ENCODE measurements at regions not wholly inside any gene's neighbourhood (a gene's known extent, or its start where the extent isn't known, plus 50 kb on each side); places are given as distances from the start of the nearest gene placed in this dataset.

GRCh38 chr1:116219651-116220434 lies 108.6 kb downstream of the MAB21L3 start:
- no peak for DNase-seq
- TF ChIP-seq, protein P1, sequence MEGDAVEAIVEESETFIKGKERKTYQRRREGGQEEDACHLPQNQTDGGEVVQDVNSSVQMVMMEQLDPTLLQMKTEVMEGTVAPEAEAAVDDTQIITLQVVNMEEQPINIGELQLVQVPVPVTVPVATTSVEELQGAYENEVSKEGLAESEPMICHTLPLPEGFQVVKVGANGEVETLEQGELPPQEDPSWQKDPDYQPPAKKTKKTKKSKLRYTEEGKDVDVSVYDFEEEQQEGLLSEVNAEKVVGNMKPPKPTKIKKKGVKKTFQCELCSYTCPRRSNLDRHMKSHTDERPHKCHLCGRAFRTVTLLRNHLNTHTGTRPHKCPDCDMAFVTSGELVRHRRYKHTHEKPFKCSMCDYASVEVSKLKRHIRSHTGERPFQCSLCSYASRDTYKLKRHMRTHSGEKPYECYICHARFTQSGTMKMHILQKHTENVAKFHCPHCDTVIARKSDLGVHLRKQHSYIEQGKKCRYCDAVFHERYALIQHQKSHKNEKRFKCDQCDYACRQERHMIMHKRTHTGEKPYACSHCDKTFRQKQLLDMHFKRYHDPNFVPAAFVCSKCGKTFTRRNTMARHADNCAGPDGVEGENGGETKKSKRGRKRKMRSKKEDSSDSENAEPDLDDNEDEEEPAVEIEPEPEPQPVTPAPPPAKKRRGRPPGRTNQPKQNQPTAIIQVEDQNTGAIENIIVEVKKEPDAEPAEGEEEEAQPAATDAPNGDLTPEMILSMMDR (IDR thresholded peaks at IDR 0.05; ENCODE audit: partially characterized antibody, unreplicated experiment) = no peak
- Mint-ChIP-seq H3K27ac (ENCODE audit: unreplicated experiment) (no peak overlapping the region), H3K4me3 (ENCODE audit: unreplicated experiment) (no peak overlapping the region), H3K9me3 (ENCODE audit: unreplicated experiment) (no peaks in the 10 kb centered on the region), H3K27me3 (ENCODE audit: unreplicated experiment) (peaks cover under 1% of the 10 kb centered on the region), H3K36me3 (ENCODE audit: unreplicated experiment) (no peaks in the 10 kb centered on the region), H3K4me1 (ENCODE audit: low read depth, unreplicated experiment) (no peaks in the 10 kb centered on the region)

DNA sequence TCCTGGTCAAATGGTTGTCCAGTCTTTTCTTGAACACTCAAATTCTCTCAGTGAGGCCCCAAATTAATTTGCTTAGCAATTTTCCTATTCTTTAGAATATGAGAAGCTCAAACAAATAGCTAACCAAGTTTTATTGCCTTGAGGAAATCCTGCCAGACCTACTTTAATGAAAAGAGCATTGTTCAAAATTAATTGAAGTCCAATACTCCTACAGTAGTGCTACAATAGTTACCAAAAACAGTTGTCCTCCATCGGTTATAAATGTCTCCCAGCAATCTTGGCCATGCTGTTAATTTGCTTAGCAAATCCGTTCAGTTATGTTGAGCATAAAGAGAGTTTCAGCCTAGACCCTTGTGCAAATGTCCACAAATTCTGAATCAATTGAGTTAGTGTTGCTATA lies 112.9 kb downstream of the MAB21L3 start:
- H3K36me3 Mint-ChIP-seq (ENCODE audit: unreplicated experiment) = no peaks in the 10 kb centered on the region
- no peak overlapping the region for H3K27ac Mint-ChIP-seq (ENCODE audit: unreplicated experiment)
- no peak overlapping the region for H3K4me3 Mint-ChIP-seq (ENCODE audit: unreplicated experiment)
- H3K4me1 Mint-ChIP-seq (ENCODE audit: low read depth, unreplicated experiment) = peaks cover 3% of the 10 kb centered on the region
- TF ChIP-seq, protein P1 (IDR thresholded peaks at IDR 0.05; ENCODE audit: partially characterized antibody, unreplicated experiment) = no peak
- no peak for DNase-seq
- H3K9me3 Mint-ChIP-seq (ENCODE audit: unreplicated experiment) = peaks cover 2% of the 10 kb centered on the region
- H3K27me3 Mint-ChIP-seq (ENCODE audit: unreplicated experiment) = peaks cover 6% of the 10 kb centered on the region

DNA sequence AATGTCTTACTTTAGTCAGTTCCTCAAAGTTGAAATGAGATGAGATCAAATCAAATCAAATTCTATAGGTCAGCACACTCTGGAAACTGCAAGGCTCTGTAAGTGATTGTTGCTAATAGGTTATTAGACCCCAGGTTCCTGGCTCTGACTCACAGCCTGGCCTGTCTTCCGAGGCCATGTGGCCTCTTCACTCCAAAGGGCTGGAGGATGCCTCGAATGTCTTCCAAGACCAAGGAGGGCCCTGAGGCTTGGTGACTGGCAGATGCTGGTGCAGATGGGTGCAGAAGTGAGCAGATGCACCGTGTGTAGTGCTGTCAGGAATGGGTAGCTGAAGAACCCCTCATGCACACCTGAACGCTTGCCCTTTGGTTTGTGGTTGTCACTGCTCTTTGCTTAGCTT lies 113.4 kb downstream of the MAB21L3 start:
- H3K4me3 Mint-ChIP-seq (ENCODE audit: unreplicated experiment) = no peak overlapping the region
- peaks cover 2% of the 10 kb centered on the region for H3K9me3 Mint-ChIP-seq (ENCODE audit: unreplicated experiment)
- peaks cover 6% of the 10 kb centered on the region for H3K27me3 Mint-ChIP-seq (ENCODE audit: unreplicated experiment)
- TF ChIP-seq, protein P1 (IDR thresholded peaks at IDR 0.05; ENCODE audit: partially characterized antibody, unreplicated experiment) = no peak
- DNase-seq = no peak
- peaks cover 3% of the 10 kb centered on the region for H3K4me1 Mint-ChIP-seq (ENCODE audit: low read depth, unreplicated experiment)
- no peaks in the 10 kb centered on the region for H3K36me3 Mint-ChIP-seq (ENCODE audit: unreplicated experiment)
- H3K27ac Mint-ChIP-seq (ENCODE audit: unreplicated experiment) = no peak overlapping the region

- Mint-ChIP-seq H3K9me3 (ENCODE audit: unreplicated experiment) (peaks cover 2% of the 10 kb centered on the region), H3K27me3 (ENCODE audit: unreplicated experiment) (peaks cover 6% of the 10 kb centered on the region), H3K36me3 (ENCODE audit: unreplicated experiment) (no peaks in the 10 kb centered on the region), H3K27ac (ENCODE audit: unreplicated experiment) (no peak overlapping the region), H3K4me3 (ENCODE audit: unreplicated experiment) (no peak overlapping the region), H3K4me1 (ENCODE audit: low read depth, unreplicated experiment) (peaks cover 3% of the 10 kb centered on the region)
- TF ChIP-seq, protein P1 (IDR thresholded peaks at IDR 0.05; ENCODE audit: partially characterized antibody, unreplicated experiment) = no peak
- DNase-seq = no peak
Observed at GRCh38 chr1:116226017-116226416, 114.8 kb downstream of the MAB21L3 start.

- Mint-ChIP-seq H3K27me3 (ENCODE audit: unreplicated experiment) (peaks cover 9% of the 10 kb centered on the region), H3K4me1 (ENCODE audit: low read depth, unreplicated experiment) (peaks cover 7% of the 10 kb centered on the region), H3K4me3 (ENCODE audit: unreplicated experiment) (no peak overlapping the region), H3K27ac (ENCODE audit: unreplicated experiment) (no peak overlapping the region), H3K36me3 (ENCODE audit: unreplicated experiment) (no peaks in the 10 kb centered on the region), H3K9me3 (ENCODE audit: unreplicated experiment) (peaks cover 4% of the 10 kb centered on the region)
- TF ChIP-seq, protein P1 (IDR thresholded peaks at IDR 0.05; ENCODE audit: partially characterized antibody, unreplicated experiment) = no peak
- DNase-seq = no peak
Observed at GRCh38 chr1:116228511-116228910, 117.3 kb downstream of the MAB21L3 start.

Data from glutamatergic neuron (in vitro differentiated cells).